ES-I3 (cell line): ENCODE measurements at regions not wholly inside any gene's neighbourhood (a gene's known extent, or its start where the extent isn't known, plus 50 kb on each side); places are given as distances from the start of the nearest gene placed in this dataset.

Experiments used
- H3K36me3 ChIP-seq: 2 replicates; pipeline ENCODE4 v1.6.1; 2013; ENCODE audit warnings: mild to moderate bottlenecking, low read length, control low read depth, moderate library complexity; ENCODE audit not compliant: insufficient read depth
- H3K4me1 ChIP-seq: 2 replicates; pipeline ENCODE4 v1.6.1; 2013; ENCODE audit warnings: mild to moderate bottlenecking, control low read depth, low read length; ENCODE audit not compliant: insufficient read depth
- H3K9ac ChIP-seq: 2 replicates; pipeline ENCODE4 v1.6.1; 2013; ENCODE audit warnings: low read depth, mild to moderate bottlenecking, low read length, moderate library complexity
- H3K9me3 ChIP-seq: 2 replicates; pipeline ENCODE4 v1.6.1; 2013; ENCODE audit warnings: mild to moderate bottlenecking, low read length, moderate library complexity; ENCODE audit not compliant: control insufficient read depth, insufficient read depth

DNA sequence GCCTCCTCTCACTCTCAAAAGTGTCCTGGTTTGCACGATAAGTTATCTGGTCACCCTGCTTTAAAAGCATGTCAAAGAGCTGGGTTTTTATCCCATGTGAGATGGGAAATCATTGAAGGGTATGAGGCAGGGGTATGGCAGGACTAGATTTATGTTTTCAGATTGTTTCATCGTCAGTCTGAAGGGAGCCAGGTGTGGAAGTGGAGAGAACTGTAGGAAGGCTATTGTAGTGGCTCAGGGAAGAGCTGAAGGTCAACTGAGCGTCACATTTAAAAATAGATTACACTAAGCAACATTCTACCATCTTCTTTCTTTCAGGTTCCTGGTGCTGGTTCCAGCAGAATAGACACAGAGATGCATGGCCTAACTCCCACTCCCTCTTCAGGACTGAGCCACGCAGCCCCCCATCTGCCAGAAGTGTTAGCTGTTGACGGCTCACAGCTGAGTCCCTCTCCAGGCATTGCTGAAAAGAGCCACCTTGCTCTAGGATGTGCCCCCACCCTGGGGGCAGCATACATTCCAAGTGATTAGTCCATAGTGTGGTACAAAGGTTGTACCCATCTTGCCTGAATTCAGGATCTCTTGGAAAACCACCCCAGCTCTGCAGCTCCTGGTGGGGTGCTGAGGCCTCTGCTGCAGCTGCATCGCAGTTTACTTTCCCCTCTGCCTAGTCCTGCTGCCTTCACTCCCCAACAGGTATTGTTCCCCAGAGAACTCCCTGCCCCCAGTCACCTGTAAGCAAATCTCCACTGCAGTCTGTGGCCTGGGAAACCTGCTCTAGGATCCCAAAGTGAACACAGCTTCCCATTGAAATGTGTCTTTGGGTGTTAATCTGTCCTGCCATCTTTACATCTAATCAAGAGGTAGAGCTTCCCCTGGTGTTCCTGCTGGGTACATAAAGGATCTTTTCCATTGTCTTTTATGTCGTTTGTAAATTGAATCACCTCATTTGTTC, 79.5 kb upstream of the KLF7 start:
- Histone ChIP-seq H3K9me3 (no peaks in the 10 kb centered on the region), H3K4me1 (peaks cover 12% of the 10 kb centered on the region), H3K9ac (no peak overlapping the region)

DNA sequence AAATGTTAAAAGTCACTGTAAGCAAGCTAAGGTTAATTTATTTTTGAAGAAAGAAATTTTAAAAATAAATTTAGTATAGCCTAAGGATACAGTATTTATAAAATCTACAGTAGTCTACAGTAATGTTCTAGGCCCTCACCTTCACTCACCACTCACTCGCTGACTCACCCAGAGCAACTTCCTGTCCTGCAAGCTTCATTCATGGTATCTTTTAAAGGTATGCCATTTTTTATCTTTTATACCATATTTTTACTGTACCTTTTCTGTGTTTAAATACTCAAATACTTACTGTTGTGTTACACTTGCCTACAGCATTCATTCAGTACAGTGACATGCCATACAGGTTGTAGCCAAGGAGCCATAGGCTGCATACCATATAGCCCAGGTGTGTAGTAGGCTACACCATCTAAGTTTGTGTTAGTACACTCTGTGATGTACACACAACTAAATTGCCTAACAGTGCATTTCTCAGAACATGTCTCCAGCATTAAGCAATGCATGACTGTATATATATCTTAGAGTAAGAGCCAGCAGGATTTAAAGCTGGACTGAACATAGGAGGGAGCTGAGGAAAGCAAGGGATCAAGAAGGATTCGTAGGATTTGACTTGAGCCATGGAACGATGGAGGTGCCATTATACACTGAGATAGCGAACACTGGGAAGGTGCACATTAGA, 83.1 kb upstream of the KLF7 start:
- no peaks in the 10 kb centered on the region for H3K9me3 ChIP-seq
- no peaks in the 10 kb centered on the region for H3K36me3 ChIP-seq
- no peak overlapping the region for H3K9ac ChIP-seq
- peaks cover 20% of the 10 kb centered on the region for H3K4me1 ChIP-seq

More for the DNA sequence above, 79.5 kb upstream of the KLF7 start:
- H3K36me3 ChIP-seq: no peaks in the 10 kb centered on the region

DNA sequence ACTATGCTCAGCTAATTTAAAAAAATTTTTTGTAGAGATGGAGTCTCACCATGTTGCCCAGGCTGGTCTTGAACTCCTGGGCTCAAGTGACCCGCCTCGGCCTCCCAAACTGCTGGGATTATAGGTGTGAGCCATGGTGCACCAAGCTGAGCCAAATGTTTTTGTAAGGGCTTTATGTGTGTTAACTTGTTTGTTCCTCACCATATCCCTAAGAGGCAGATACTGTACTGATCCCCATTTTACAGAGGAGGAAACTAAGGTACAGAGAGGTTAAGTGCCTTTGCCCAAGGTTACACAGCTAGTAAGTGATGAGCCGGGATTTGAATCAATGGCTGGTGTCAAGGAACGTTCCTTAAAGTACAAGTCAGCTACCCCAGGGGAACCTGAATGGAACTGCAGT, 85.3 kb upstream of the KLF7 start:
- Histone ChIP-seq H3K36me3 (no peaks in the 10 kb centered on the region), H3K4me1 (peaks cover 23% of the 10 kb centered on the region), H3K9ac (no peak overlapping the region), H3K9me3 (no peaks in the 10 kb centered on the region)

DNA sequence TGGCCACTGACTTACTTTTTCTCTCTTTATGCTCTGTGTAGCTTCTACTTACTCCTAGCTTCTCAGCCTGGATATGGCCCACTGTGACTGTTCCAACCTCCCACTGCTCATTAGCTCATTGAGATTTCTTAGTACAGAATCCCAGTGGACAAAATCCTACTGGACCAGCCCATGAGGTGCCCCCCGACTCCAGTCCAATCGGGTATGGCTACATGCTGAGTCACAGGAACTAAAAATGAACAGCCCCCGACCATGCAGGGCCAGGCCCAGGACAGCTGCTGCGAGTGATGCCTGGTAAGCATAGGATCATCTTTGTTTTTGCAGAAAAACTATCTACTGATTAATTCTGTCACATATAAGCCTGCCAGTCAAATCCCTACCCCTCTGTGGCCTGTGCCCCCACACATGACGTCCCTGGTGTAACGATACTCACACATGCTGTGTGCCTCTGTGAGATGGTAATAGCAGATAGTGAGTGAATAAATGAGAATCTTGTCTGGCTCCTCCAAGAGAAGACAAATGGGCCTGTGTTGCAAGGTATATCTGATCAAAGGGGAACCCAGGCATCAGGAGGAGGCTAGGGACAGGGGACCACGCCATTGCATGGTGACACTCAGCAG, 85.9 kb upstream of the KLF7 start:
- peaks cover 30% of the 10 kb centered on the region for H3K4me1 ChIP-seq
- no peaks in the 10 kb centered on the region for H3K9me3 ChIP-seq
- no peak overlapping the region for H3K9ac ChIP-seq

DNA sequence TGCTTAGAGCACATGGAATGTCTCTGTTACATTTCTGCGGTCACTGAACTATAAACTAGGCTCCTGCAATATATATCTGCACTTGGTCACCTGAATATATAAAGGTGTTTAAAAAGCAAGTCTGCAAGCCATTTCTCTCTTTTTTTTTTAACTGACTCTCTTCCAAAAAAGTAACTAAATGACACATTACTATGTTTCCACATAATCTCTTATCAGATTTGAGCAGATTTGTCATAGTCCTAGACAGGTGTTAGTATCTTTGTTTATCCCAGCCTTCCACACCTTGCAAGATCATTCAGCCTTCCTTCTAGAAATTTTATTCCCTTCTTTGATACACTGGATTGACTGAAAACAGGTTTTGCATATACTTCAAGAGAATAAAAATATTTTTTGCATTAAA, 86.7 kb upstream of the KLF7 start:
- Histone ChIP-seq H3K9me3 (no peaks in the 10 kb centered on the region), H3K36me3 (no peaks in the 10 kb centered on the region), H3K9ac (no peak overlapping the region), H3K4me1 (peaks cover 37% of the 10 kb centered on the region)

More for the DNA sequence above, 85.9 kb upstream of the KLF7 start:
- no peaks in the 10 kb centered on the region for H3K36me3 ChIP-seq

GRCh38 chr2:207252979-207253645, 87.4 kb upstream of the KLF7 start:
- Histone ChIP-seq H3K9ac (no peak overlapping the region), H3K9me3 (no peaks in the 10 kb centered on the region), H3K4me1 (peaks cover 44% of the 10 kb centered on the region), H3K36me3 (no peaks in the 10 kb centered on the region)

GRCh38 chr2:207253666-207254345, 88.1 kb upstream of the KLF7 start:
- Histone ChIP-seq H3K9ac (no peak overlapping the region), H3K4me1 (peaks cover 51% of the 10 kb centered on the region), H3K36me3 (no peaks in the 10 kb centered on the region), H3K9me3 (no peaks in the 10 kb centered on the region)

GRCh38 chr2:207254591-207255464, 89.1 kb upstream of the KLF7 start:
- Histone ChIP-seq H3K9me3 (no peaks in the 10 kb centered on the region), H3K9ac (no peak overlapping the region), H3K36me3 (no peaks in the 10 kb centered on the region), H3K4me1 (peaks cover 59% of the 10 kb centered on the region)

DNA sequence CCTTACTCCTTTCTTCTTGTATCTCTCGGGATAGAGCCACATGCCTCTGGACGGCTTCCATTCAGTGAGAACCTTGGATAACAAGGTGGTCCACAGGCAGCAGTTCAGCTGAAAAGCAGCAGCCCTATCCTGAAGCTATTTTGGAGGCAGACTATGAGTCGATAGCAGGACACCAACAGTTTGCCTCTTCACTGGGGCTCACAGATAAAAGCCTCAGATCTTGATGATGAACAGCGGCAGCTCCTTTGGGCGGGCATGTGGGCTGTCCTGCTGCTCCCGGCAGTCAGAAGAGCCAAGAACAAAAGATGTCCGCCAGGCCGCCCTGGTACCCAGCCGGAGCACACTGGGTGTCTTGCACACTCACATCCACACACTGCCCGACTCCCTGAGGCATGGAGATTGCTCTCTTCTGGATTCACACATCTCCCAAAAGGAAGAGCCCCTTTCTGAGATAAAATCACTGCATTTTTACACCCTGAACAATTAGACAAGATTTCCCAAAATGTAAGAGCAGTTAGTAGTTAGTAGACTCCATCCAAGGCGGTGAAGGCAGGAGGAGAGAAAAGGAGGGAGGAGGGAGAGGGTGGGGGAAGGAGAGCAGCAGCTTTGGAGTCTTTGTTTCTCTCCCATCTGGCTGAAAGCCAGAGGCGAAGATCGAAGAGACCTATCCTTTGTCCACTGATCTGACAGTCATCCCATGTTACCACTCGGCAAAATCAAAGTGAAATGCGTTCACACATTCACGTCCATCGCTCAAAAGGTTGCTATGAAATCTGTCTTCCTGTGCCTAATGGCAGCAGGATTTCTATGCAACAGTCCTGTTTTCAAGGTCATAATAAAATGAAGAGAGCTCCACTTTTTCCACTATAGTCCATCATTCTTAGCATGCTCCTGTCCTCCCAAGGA, 90.1 kb upstream of the KLF7 start:
- H3K9me3 ChIP-seq: no peaks in the 10 kb centered on the region
- no peak overlapping the region for H3K9ac ChIP-seq
- no peaks in the 10 kb centered on the region for H3K36me3 ChIP-seq
- H3K4me1 ChIP-seq: peaks cover 59% of the 10 kb centered on the region

DNA sequence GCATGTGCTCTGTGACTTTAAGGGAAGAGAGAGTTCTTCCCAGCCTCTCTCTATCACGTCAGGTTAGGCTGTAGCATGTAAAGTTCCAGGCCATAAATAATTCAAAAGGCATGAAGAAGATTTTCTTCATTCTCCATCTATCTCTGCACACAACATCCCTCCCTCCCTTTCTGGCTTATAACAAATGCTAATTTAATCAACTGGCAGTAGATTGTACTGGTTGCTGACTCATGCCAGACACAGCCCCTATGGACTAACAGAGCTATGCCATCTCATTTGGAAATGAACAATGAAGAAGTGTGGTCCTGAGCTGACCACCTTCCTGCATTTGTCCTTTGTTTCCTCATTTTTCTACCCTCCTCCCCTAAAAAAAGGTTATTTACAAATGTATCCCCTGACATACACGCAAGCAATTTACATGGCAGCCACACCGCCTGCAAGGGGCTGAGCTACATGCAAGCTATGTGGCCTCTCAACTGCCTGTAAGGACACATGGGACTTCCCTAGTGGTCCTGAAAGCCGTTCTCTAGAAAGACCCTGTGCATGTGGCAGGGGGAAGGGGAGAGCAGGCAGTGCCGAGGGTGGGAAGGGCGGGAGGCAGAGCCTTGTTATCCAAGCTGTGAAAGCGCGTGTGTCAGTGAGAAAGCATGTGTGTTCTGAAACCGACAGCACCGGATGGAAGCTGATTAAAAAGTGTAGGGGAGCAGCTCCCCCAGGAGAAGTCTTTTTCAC, 90.9 kb upstream of the KLF7 start:
- peaks cover 59% of the 10 kb centered on the region for H3K4me1 ChIP-seq
- H3K9ac ChIP-seq: no peak overlapping the region
- H3K9me3 ChIP-seq: no peaks in the 10 kb centered on the region
- H3K36me3 ChIP-seq: no peaks in the 10 kb centered on the region

GRCh38 chr2:207257251-207258250, 91.8 kb upstream of the KLF7 start:
- H3K9me3 ChIP-seq: no peaks in the 10 kb centered on the region
- H3K4me1 ChIP-seq: peaks cover 59% of the 10 kb centered on the region
- H3K36me3 ChIP-seq: no peaks in the 10 kb centered on the region
- no peak overlapping the region for H3K9ac ChIP-seq
